BE2C (cell line): ENCODE measurements at regions not wholly inside any gene's neighbourhood (a gene's known extent, or its start where the extent isn't known, plus 50 kb on each side); places are given as distances from the start of the nearest gene placed in this dataset.

Source experiments
- DNase-seq: peaks from one replicate; pipeline ENCODE4 v3.0.0-alpha.2; 2020
- H3K27me3 ChIP-seq: fragments of 250-450 bp; sonication (Bioruptor Pico); 2 replicates; pipeline ENCODE4 v1.5.1; 2020; ENCODE audit warnings: mild to moderate bottlenecking
- H3K36me3 ChIP-seq: fragments of 250-450 bp; sonication (Bioruptor Pico); 2 replicates; pipeline ENCODE4 v1.5.1; 2020; ENCODE audit warnings: mild to moderate bottlenecking
- H3K4me1 ChIP-seq: fragments of 250-450 bp; sonication (Bioruptor Pico); 2 replicates; pipeline ENCODE4 v1.5.1; 2020
- H3K4me3 ChIP-seq: 2 replicates; pipeline ENCODE4 v1.5.1; 2011; ENCODE audit warnings: low read depth, low read length
- H3K9me3 ChIP-seq: fragments of 250-450 bp; sonication (Bioruptor Pico); 2 replicates; pipeline ENCODE4 v1.5.1; 2020
- TF ChIP-seq, protein P1 (sequence below): IDR thresholded peaks from 2 replicates; pipeline ENCODE4 v1.5.1; 2012; ENCODE audit warnings: mild to moderate bottlenecking, low read depth, low read length

GRCh38 chr11:116062490-116063171 is 558.4 kb upstream of the CADM1 start:
- no peaks in the 10 kb centered on the region for H3K36me3 ChIP-seq
- peak; percentile 70 for DNase-seq
- no peaks in the 10 kb centered on the region for H3K27me3 ChIP-seq
- H3K4me1 ChIP-seq, result peaks cover 40% of the 10 kb centered on the region
- TF ChIP-seq, protein P1, sequence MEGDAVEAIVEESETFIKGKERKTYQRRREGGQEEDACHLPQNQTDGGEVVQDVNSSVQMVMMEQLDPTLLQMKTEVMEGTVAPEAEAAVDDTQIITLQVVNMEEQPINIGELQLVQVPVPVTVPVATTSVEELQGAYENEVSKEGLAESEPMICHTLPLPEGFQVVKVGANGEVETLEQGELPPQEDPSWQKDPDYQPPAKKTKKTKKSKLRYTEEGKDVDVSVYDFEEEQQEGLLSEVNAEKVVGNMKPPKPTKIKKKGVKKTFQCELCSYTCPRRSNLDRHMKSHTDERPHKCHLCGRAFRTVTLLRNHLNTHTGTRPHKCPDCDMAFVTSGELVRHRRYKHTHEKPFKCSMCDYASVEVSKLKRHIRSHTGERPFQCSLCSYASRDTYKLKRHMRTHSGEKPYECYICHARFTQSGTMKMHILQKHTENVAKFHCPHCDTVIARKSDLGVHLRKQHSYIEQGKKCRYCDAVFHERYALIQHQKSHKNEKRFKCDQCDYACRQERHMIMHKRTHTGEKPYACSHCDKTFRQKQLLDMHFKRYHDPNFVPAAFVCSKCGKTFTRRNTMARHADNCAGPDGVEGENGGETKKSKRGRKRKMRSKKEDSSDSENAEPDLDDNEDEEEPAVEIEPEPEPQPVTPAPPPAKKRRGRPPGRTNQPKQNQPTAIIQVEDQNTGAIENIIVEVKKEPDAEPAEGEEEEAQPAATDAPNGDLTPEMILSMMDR, result no peak
- H3K9me3 ChIP-seq, result no peaks in the 10 kb centered on the region
- no peak overlapping the region for H3K4me3 ChIP-seq

- Histone ChIP-seq H3K4me1 (peaks cover 40% of the 10 kb centered on the region), H3K4me3 (no peak overlapping the region), H3K27me3 (no peaks in the 10 kb centered on the region), H3K36me3 (no peaks in the 10 kb centered on the region), H3K9me3 (no peaks in the 10 kb centered on the region)
- DNase-seq, result no peak
- TF ChIP-seq, protein P1, result no peak
These were observed 557.9 kb upstream of the CADM1 start for GRCh38 chr11:116062129-116062489.

- Histone ChIP-seq H3K27me3 (no peaks in the 10 kb centered on the region), H3K4me1 (peaks cover 40% of the 10 kb centered on the region), H3K36me3 (no peaks in the 10 kb centered on the region), H3K4me3 (no peak overlapping the region), H3K9me3 (no peaks in the 10 kb centered on the region)
- TF ChIP-seq, protein P1, result no peak
- DNase-seq, result peak; percentile 85
These were observed 557.1 kb upstream of the CADM1 start for GRCh38 chr11:116061322-116061721.

DNA sequence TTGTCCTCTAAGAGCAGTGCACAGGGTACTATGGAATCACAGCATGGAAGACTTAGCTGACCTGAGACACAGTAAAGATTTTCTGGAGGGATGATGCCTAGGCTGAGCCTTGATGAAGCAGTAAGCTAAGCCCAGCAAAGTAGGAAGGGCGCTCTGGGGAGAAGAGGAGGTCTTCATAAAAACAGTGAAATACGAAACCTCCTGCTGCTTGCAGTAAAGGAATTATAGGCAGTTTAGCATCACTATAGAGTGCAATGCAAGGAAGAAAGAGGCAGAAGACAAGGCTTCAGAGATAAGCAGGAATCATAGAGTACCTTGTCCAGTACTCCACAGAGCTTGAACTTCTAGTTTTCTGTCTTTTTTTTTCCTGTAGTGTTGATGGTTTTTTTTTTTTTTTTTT is 555.7 kb upstream of the CADM1 start:
- TF ChIP-seq, protein P1, result no peak
- peaks cover 40% of the 10 kb centered on the region for H3K4me1 ChIP-seq
- no peaks in the 10 kb centered on the region for H3K9me3 ChIP-seq
- no peak overlapping the region for H3K4me3 ChIP-seq
- no peaks in the 10 kb centered on the region for H3K27me3 ChIP-seq
- no peaks in the 10 kb centered on the region for H3K36me3 ChIP-seq
- DNase-seq, result no peak

DNA sequence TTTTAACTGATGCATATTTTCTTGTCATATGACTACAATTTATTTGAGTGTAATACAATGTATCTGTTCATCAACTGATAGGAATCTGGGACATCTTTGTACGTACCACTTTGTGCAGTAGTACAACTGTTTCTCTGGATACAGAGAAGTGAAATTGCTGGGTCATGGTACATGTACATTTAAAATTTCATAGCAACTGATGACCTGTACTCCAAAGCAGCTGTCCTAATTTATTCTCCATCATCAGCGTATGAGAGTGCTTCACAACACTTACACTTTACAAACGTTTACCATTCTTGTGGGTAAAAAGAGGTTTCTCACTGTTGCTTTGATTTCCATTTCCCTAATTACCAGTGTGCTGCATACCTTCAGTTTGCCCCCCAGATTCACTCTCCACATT is 552.8 kb upstream of the CADM1 start:
- H3K4me3 ChIP-seq, result no peak overlapping the region
- H3K36me3 ChIP-seq, result no peaks in the 10 kb centered on the region
- no peaks in the 10 kb centered on the region for H3K27me3 ChIP-seq
- TF ChIP-seq, protein P1, result no peak
- no peaks in the 10 kb centered on the region for H3K9me3 ChIP-seq
- no peak for DNase-seq
- peaks cover 22% of the 10 kb centered on the region for H3K4me1 ChIP-seq

- no peak for DNase-seq
- Histone ChIP-seq H3K36me3 (no peaks in the 10 kb centered on the region), H3K27me3 (no peaks in the 10 kb centered on the region), H3K4me1 (peaks cover 8% of the 10 kb centered on the region), H3K4me3 (no peak overlapping the region), H3K9me3 (no peaks in the 10 kb centered on the region)
- TF ChIP-seq, protein P1, result no peak
These were observed 550.8 kb upstream of the CADM1 start for GRCh38 chr11:116055064-116055463.
